Astrocyte (in vitro differentiated cells and primary cell): ENCODE measurements at regions not wholly inside any gene's neighbourhood (a gene's known extent, or its start where the extent isn't known, plus 50 kb on each side); places are given as distances from the start of the nearest gene placed in this dataset.

ENCODE experiments used
- DNase-seq: peaks from one replicate; pipeline ENCODE4 v3.0.0-alpha.2; 2010; ENCODE audit warnings: low read depth
- FAIRE-seq: peaks from 2 replicates; lab custom pipeline; 2011; peaks lifted over from hg19 to GRCh38; lab: Jason Lieb, UNC
- H2AFZ ChIP-seq: 2 replicates; pipeline ENCODE4 v1.6.0; 2012; ENCODE audit warnings: low read depth, low read length, inconsistent platforms
- H3K27ac ChIP-seq: 2 replicates; pipeline ENCODE4 v1.5.1; 2011; ENCODE audit warnings: low read depth, low read length, inconsistent platforms
- H3K27me3 ChIP-seq: 2 replicates; pipeline ENCODE4 v1.6.0; 2011; ENCODE audit warnings: low read length, inconsistent platforms; ENCODE audit not compliant: insufficient read depth
- H3K36me3 ChIP-seq: 2 replicates; pipeline ENCODE4 v1.5.1; 2011; ENCODE audit warnings: low read length, inconsistent platforms; ENCODE audit not compliant: insufficient read depth
- H3K4me1 ChIP-seq: 2 replicates; pipeline ENCODE4 v1.5.1; 2011; ENCODE audit warnings: low read length, inconsistent platforms; ENCODE audit not compliant: insufficient read depth
- H3K4me2 ChIP-seq: 2 replicates; pipeline ENCODE4 v1.6.0; 2012; ENCODE audit warnings: low read length, inconsistent platforms
- H3K4me3 ChIP-seq: 2 replicates; pipeline ENCODE4 v1.5.1; 2011; ENCODE audit warnings: low read depth, mild to moderate bottlenecking, low read length, inconsistent platforms; ENCODE audit not compliant: insufficient read depth
- H3K79me2 ChIP-seq: 2 replicates; pipeline ENCODE4 v1.6.0; 2012; ENCODE audit warnings: mild to moderate bottlenecking, low read length, inconsistent platforms; ENCODE audit not compliant: insufficient read depth
- H3K9ac ChIP-seq: 2 replicates; pipeline ENCODE4 v1.6.0; 2012; ENCODE audit warnings: mild to moderate bottlenecking, low read length, inconsistent platforms
- H3K9me3 ChIP-seq: 2 replicates; pipeline ENCODE4 v1.5.1; 2012; ENCODE audit warnings: low read depth, mild to moderate bottlenecking, low read length, inconsistent platforms; ENCODE audit not compliant: insufficient read depth
- H4K20me1 ChIP-seq: 2 replicates; pipeline ENCODE4 v1.6.0; 2012; ENCODE audit warnings: low read length, inconsistent platforms; ENCODE audit not compliant: insufficient read depth
- H3K27ac Mint-ChIP-seq: one replicate; pipeline ENCODE4 v1.8.0; 2021; ENCODE audit warnings: mild to moderate bottlenecking, mixed read lengths; ENCODE audit not compliant: unreplicated experiment
- H3K27me3 Mint-ChIP-seq: one replicate; pipeline ENCODE4 v1.8.0; 2021; ENCODE audit warnings: low read depth, mixed read lengths; ENCODE audit not compliant: unreplicated experiment
- H3K36me3 Mint-ChIP-seq: one replicate; pipeline ENCODE4 v1.8.0; 2021; ENCODE audit warnings: low read depth, mixed read lengths; ENCODE audit not compliant: unreplicated experiment
- H3K4me1 Mint-ChIP-seq: one replicate; pipeline ENCODE4 v1.8.0; 2021; ENCODE audit warnings: low read depth, mixed read lengths; ENCODE audit not compliant: unreplicated experiment
- H3K4me3 Mint-ChIP-seq: one replicate; pipeline ENCODE4 v1.8.0; 2021; ENCODE audit warnings: mild to moderate bottlenecking, moderate library complexity, mixed read lengths; ENCODE audit not compliant: unreplicated experiment
- H3K9me3 Mint-ChIP-seq: one replicate; pipeline ENCODE4 v1.8.0; 2021; ENCODE audit warnings: mild to moderate bottlenecking, mixed read lengths; ENCODE audit not compliant: unreplicated experiment
- CTCF ChIP-seq: IDR thresholded peaks from 2 replicates; pipeline ENCODE4 v1.5.1; 2011; ENCODE audit warnings: low read depth, mild to moderate bottlenecking, inconsistent platforms, low read length, moderate library complexity; ENCODE audit not compliant: insufficient read depth
- EZH2 ChIP-seq: IDR thresholded peaks from 2 replicates; pipeline ENCODE4 v1.6.1; 2012; ENCODE audit warnings: mild to moderate bottlenecking, low read length, inconsistent platforms; ENCODE audit not compliant: insufficient read depth

- Histone ChIP-seq H2AFZ (no peak overlapping the region), H3K27me3 (no peaks in the 10 kb centered on the region), H3K4me3 (no peak overlapping the region), H3K36me3 (no peaks in the 10 kb centered on the region), H4K20me1 (no peaks in the 10 kb centered on the region), H3K79me2 (no peaks in the 10 kb centered on the region), H3K4me2 (no peak overlapping the region), H3K27ac (no peak overlapping the region), H3K4me1 (no peaks in the 10 kb centered on the region), H3K9me3 (no peaks in the 10 kb centered on the region), H3K9ac (no peak overlapping the region)
- Mint-ChIP-seq H3K27me3 (no peaks in the 10 kb centered on the region), H3K4me3 (no peak overlapping the region), H3K36me3 (no peaks in the 10 kb centered on the region), H3K4me1 (peaks cover 12% of the 10 kb centered on the region), H3K27ac (peak overlapping the region; percentile 60), H3K9me3 (no peaks in the 10 kb centered on the region)
- FAIRE-seq (no peak), DNase-seq (no peak)
- no peak for TF ChIP-seq EZH2
- no peak for TF ChIP-seq CTCF
Measured at GRCh38 chr4:117428536-117428935, 343.2 kb upstream of the TRAM1L1 start.

- no peak for DNase-seq
- Histone ChIP-seq H4K20me1 (no peaks in the 10 kb centered on the region), H3K4me3 (no peak overlapping the region), H3K9me3 (no peaks in the 10 kb centered on the region), H3K4me2 (no peak overlapping the region), H3K27ac (no peak overlapping the region), H3K79me2 (no peaks in the 10 kb centered on the region), H3K36me3 (no peaks in the 10 kb centered on the region), H3K4me1 (no peaks in the 10 kb centered on the region), H3K27me3 (no peaks in the 10 kb centered on the region), H3K9ac (no peak overlapping the region), H2AFZ (no peak overlapping the region)
- no peaks in the 10 kb centered on the region for H3K27me3 Mint-ChIP-seq
- H3K4me3 Mint-ChIP-seq: no peak overlapping the region
- peaks cover 12% of the 10 kb centered on the region for H3K4me1 Mint-ChIP-seq
- peak overlapping the region; percentile 60 for H3K27ac Mint-ChIP-seq
- H3K36me3 Mint-ChIP-seq: no peaks in the 10 kb centered on the region
- TF ChIP-seq EZH2 (no peak), CTCF (no peak)
- H3K9me3 Mint-ChIP-seq: no peaks in the 10 kb centered on the region
- FAIRE-seq: no peak
Measured at GRCh38 chr4:117429061-117429460, 343.7 kb upstream of the TRAM1L1 start.

GRCh38 chr4:117429506-117429905 lies 344.1 kb upstream of the TRAM1L1 start:
- Histone ChIP-seq H3K9ac (no peak overlapping the region), H3K4me2 (no peak overlapping the region), H3K27ac (no peak overlapping the region), H3K79me2 (no peaks in the 10 kb centered on the region), H3K4me3 (no peak overlapping the region), H3K36me3 (no peaks in the 10 kb centered on the region), H4K20me1 (no peaks in the 10 kb centered on the region), H3K9me3 (no peaks in the 10 kb centered on the region), H2AFZ (no peak overlapping the region), H3K27me3 (no peaks in the 10 kb centered on the region), H3K4me1 (no peaks in the 10 kb centered on the region)
- no peak for FAIRE-seq
- Mint-ChIP-seq H3K27me3 (no peaks in the 10 kb centered on the region), H3K9me3 (no peaks in the 10 kb centered on the region), H3K4me3 (no peak overlapping the region), H3K36me3 (no peaks in the 10 kb centered on the region), H3K27ac (no peak overlapping the region), H3K4me1 (peaks cover 12% of the 10 kb centered on the region)
- DNase-seq: no peak
- no peak for TF ChIP-seq CTCF
- TF ChIP-seq EZH2: no peak
